HepG2 (cell line): ENCODE measurements at regions not wholly inside any gene's neighbourhood (a gene's known extent, or its start where the extent isn't known, plus 50 kb on each side); places are given as distances from the start of the nearest gene placed in this dataset.

Experiments
- ARID4A ChIP-seq: sonication (generic); formaldehyde crosslinking; IDR thresholded peaks from 2 replicates; pipeline ENCODE4 v1.5.0; 2020; ENCODE audit warnings: mild to moderate bottlenecking, missing genetic modification reagents, borderline replicate concordance
- ELK4 ChIP-seq: sonication (generic); formaldehyde crosslinking; IDR thresholded peaks from 2 replicates; pipeline ENCODE4 v1.9.0; 2021; ENCODE audit warnings: missing genetic modification reagents, borderline replicate concordance
- ETS1 ChIP-seq: sonication (generic); formaldehyde crosslinking; IDR thresholded peaks from 2 replicates; pipeline ENCODE4 v1.4.0; 2020; ENCODE audit warnings: missing genetic modification reagents
- RFXANK ChIP-seq: IDR thresholded peaks from 2 replicates; pipeline ENCODE4 v1.6.1; 2016
- ZNF609 ChIP-seq: sonication (generic); formaldehyde crosslinking; IDR thresholded peaks from 2 replicates; pipeline ENCODE4 v1.4.0; 2020; ENCODE audit warnings: mild to moderate bottlenecking, missing genetic modification reagents, borderline replicate concordance

DNA sequence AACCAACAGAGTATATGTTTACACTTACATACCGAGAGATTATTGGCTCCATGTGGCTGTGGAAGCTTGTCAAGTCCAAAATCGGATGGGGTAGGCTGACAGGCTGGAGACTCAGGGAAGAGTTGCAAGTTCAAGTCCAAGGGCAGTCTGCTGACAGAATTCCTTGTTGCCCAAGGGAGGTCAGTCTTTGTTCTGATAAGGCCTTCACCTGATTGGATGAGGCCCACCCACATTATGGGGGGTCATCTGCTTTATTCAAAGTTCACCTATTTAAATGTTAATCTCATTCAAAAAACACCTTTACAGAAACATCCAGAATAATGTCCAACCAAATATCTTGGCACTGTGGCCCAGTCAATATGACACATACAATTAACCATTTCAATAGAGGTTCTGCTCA lies 452.4 kb downstream of the KLF12 start (continued):
- TF ChIP-seq ZNF609 (CRISPR knock-in tag) (no peak), RFXANK (CRISPR knock-in tag) (no peak), ETS1 (CRISPR knock-in tag) (no peak), ELK4 (CRISPR knock-in tag) (no peak), ARID4A (no peak)
